ENCODE measurements at regions not wholly inside any gene's neighbourhood (a gene's known extent, or its start where the extent isn't known, plus 50 kb on each side); places are given as distances from the start of the nearest gene placed in this dataset.
A peak's percentile ranks its signal among the peaks of the same experiment; 100 is the strongest.
"Not testable (repeated sequence)": the region's sequence is repeated elsewhere in the genome, so short reads cannot be mapped to it uniquely, and the experiment has no call there.

DNA sequence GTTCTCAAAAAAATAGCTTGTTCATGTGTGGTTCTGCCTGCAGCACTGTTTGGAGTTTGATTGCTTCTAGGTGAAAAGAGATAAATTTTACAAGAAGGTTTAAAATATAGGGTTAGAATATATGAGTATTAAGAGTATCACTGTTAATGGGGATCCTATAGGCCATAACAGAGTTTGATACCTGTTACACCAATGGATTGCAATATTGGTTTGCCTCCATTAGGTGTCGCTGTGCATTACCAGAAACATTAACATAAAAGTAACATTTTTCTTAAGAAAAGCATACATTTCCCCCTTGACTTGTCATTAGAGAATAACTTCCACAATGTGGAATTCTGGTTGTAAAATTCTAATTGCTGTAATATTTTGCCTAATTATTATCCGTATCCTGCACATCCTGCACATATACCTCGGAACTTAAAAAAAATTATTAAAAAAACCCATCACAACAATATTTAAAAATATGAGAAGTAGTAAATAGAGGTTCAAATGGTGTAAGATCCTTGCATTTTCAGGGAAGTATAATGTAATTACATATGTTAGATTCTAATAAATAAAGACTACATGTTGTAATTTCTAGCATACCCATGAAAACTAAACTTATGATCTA is 63.0 kb downstream of the CYP4A11 start:
- DNase-seq (ENCODE audit: extremely low spot score); H3K9me3 ChIP-seq; H3K36me3 ChIP-seq; H3K27me3 ChIP-seq; H3K4me1 ChIP-seq; H3K4me3 ChIP-seq; H3K27ac ChIP-seq (replicated peaks in 1 of 4); intact Hi-C loops (cut with DNase I): not testable (repeated sequence)
- 33% methylated on average over 3 of the region's 3 CpGs for WGBS
- TF ChIP-seq, protein P1, sequence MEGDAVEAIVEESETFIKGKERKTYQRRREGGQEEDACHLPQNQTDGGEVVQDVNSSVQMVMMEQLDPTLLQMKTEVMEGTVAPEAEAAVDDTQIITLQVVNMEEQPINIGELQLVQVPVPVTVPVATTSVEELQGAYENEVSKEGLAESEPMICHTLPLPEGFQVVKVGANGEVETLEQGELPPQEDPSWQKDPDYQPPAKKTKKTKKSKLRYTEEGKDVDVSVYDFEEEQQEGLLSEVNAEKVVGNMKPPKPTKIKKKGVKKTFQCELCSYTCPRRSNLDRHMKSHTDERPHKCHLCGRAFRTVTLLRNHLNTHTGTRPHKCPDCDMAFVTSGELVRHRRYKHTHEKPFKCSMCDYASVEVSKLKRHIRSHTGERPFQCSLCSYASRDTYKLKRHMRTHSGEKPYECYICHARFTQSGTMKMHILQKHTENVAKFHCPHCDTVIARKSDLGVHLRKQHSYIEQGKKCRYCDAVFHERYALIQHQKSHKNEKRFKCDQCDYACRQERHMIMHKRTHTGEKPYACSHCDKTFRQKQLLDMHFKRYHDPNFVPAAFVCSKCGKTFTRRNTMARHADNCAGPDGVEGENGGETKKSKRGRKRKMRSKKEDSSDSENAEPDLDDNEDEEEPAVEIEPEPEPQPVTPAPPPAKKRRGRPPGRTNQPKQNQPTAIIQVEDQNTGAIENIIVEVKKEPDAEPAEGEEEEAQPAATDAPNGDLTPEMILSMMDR (IDR thresholded peaks at IDR 0.05): peak in 2 of 3 experiments; percentile 13 to 41

DNA sequence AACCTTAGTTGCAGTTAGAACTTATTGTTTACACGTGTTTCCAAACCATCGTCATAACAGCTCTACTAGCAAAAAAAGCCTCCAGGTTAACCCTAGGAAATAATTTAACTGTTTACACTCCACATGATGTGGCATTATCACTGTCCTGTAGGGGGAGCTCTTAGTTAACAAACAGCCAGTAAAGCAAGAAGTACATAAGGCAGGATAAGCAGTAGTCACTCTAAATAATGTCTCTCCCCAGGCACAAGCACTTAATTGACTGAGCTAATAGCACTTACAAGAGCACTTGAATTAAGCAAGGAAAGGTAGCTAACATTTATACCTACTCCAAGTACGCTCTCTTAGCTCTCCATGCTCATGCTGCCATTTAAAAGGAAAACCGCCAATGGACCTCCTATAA is 65.2 kb downstream of the CYP4A11 start:
- DNase-seq (ENCODE audit: extremely low spot score); intact Hi-C loops (cut with DNase I); H3K4me1 ChIP-seq; H3K27ac ChIP-seq (replicated peaks in 1 of 4); H3K4me3 ChIP-seq; H3K9me3 ChIP-seq; H3K27me3 ChIP-seq; H3K36me3 ChIP-seq: not testable (repeated sequence)
- TF ChIP-seq, protein P1 (IDR thresholded peaks at IDR 0.05): peak in 2 of 3 experiments; percentile 8 to 18
- WGBS: 49% methylated on average over 4 of the region's 4 CpGs

Data from esophagus muscularis mucosa (tissue), 4 donors.